GM21360 (cell line): ENCODE measurements at regions not wholly inside any gene's neighbourhood (a gene's known extent, or its start where the extent isn't known, plus 50 kb on each side); places are given as distances from the start of the nearest gene placed in this dataset.

ENCODE experiments used
- ATAC-seq: cut with Tn5 transposase; IDR thresholded peaks from one replicate; pipeline ENCODE4 v1.9.1; 2021; ENCODE audit warnings: mild to moderate bottlenecking, moderate library complexity; ENCODE audit not compliant: unreplicated experiment

DNA sequence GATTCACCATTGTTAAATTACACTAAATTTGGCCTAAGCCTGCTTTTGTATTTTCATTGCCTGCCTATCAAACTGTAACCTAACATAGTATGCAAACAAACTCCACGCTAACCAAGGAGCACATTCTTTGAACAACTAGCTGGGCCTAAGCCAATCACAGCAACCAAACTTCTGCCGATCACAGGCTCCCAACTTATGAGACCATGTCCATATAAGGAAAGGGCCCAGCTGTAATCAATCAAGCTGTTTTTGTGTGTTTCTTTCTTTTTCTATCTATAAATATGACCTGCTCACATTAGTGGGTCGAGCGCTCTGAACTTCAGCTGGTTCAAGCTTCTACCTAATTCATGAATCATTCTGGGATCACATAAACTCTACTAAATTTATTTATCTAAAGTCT is 473.6 kb downstream of the SI start:
- no peak for ATAC-seq

DNA sequence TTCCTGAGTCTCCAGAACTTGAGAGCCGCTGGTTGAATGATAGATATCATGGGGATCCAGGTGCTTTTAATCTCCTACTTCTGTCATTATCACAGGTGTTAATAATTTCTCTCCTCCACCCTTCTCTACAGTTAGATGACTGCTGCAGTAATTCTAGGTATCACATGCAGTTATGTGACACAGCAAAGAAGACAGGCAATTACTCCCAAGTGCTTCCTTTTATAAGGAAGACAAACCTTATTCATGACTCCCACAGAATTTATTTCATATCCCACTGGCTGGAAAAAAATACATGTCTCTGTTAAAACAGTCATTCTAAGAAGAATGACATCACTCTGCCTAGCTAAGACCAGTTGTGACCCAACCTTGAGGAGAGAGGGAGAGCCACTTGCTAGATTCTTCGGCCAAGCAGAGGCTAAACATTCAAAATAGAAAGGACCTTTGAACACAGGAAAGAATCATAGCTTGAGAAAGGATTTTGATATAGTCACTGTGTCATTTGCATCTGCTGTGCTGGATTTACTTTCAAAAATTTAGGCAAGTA is 500.6 kb downstream of the SI start:
- no peak for ATAC-seq

DNA sequence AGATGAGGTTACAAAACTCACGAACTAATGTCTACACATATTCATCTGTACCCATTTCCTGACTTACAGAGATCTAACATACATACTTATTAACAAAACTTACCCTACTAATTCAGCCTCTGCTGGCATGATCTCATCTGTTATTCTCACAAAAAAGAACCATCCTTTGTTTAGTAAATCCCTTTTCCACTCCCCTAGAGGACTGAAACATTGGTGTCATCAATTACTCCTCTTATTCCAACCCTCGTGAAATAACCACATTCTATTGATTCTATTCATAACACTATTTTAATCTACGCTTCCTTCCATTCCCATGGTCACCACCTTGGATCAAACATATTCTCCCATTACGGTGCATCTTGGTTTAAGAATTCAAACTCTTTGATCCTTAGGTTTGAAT is 505.9 kb downstream of the SI start:
- no peak for ATAC-seq

DNA sequence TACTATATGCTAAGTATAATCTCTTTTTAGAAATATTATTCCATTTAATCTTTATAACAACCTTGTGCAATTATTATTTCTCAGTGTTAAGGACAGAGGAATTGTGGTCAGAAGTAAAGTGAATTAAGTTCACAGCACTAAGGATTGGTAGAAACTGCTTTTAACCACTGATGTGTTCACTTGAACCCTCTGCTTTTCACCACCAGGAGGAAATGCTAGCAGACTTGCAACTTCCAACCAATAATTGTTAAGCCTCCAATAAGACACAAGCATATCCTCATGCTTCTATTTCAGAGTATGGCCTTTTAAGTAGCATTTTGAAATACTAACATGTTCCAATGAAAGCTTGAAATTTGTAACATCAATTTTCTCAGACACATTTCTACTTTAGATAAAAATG is 527.4 kb downstream of the SI start:
- ATAC-seq, result no peak

DNA sequence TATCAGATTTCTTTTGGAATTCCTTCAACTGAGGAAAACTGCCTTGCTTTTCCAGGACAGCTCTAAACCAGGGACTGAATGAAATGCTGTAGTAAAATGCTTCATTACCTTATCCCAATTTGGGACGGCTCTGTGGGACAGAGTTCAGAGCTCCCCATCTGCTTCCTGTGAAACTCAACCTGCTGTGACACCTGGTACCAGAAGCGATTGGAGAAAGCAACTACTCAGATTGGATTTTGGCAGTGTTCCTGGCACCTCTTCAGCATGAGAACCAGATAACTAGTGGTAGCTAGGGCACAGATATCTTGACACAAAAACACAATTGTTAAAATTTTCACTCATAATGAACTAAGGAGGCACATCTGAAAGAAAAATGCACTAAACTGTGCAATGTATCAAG is 539.1 kb downstream of the SI start:
- ATAC-seq, result no peak

DNA sequence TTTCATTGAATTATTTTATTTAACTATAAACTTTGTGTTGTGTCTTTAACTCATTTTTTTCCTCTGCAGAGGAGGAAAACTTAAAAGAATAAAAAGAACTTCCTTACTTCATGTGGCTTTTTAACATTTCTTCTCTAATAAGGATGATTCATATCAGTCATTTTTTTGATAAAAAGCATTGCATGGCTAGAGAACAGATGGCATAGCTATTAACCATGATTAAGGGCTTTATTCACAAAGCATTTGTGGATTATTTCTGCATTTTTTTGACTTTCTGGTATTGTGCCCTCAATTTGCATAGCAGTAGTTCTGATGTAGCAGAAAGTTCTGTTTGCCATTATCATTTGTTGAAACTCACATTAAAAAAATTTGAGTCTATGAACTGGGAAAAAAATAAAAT is 540.8 kb downstream of the SI start:
- ATAC-seq, result no peak

DNA sequence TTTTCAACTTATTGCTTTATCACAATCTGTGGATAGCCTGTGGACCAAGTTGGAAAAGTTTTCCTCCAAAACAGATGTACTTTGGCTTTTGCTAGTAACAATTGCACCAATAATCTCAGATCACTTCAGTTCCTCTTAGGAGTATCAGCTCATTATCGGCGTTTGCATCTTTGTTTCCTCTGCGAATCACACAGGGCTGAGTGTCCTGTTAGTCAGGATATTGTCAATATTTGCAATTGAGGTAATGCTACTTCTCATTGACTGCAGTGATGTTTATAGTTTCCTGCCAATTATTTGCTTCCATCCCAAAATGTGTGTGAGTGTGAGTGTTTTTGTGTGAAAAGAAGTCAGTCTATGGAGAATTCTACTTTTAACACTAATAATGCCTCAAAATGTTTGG is 545.0 kb downstream of the SI start:
- ATAC-seq, result no peak

DNA sequence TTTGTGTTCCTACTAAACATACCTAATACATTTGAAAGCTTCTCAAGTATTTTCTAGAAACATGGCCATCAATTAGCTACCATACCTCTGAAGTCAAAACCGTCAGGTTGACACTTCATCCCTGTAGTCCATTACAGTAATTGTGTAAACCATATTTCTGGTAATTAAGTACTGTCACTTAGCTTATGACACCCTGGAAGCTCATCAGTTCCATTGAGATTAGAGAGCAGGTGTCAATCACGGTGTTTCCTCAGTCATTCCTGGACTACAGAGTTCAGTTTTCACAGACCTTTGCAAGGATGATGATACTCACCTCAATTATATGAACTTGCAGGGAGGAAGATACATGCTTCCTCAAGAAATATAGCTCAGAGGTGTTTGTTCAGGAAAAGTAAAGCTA is 552.0 kb downstream of the SI start:
- no peak for ATAC-seq

DNA sequence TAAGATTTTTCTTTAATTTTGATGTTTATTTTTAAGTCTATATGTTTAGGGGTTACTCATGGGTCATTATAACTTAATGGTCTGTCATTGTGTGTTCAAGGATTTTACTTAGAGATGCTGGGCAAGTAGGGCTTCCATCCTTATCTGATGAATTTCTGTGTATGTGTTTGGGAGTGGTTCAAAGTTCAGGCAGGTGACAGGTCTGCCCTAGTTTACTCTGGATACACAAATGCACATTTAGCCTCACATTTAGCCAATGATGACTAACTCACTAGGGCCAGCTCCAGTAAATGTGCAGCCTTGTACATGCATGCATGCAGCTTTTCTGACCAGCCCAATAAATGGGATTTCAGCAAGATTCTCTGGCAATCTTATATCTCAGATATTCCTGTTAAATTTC is 554.1 kb downstream of the SI start:
- no peak for ATAC-seq

DNA sequence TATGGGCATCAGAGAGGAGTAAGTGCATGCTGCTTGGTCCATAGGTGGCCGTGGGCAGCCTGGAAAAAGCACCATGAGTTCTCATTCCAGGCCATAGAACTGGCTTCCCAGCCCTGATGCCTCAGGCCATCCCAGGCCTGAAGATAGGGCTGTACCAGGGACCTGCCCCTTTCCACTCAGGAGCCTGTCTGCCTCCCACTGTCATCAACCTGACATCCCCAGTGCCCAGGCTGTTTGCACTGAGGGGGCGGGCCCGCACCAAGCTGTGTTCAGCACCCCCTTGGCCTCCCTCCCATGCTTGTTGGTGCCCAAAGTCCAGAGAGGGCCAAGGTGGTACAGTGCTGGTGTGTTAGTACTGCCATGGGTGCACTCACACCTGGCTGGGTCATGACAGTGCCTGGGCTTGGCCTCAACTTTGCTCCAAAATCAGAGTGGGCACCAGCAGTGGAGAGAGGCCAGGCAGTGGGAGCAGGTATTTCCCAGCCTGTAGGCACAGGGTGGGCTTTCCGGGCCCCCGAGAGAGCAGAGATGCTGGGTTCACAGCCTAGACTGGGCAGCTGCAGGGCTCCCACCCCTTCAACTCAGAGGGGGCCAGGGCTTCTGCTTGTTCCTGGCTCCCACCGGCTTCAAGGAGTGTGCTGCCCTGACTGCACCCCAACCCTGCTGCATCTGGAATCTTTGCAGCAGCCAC is 556.1 kb downstream of the SI start:
- ATAC-seq, result no peak

DNA sequence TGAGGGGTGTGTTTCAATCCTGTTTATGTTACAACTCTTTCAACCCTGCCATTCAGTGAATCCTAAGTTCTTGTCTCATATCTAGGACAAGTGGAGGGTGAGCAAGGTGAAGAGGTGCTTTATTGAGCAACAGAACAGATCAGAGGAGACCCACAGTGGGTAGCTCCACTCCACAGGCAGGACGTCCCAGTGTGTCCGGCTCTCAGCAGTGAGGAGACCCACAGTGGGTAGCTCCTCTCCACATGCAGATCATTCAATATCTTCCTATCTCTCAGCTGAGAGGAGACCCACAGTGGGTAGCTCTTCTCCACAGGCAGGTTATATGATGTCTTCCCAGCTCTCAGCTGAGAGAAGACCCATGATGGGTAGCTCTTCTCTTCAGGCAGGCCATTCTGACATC is 556.7 kb downstream of the SI start:
- ATAC-seq, result no peak

DNA sequence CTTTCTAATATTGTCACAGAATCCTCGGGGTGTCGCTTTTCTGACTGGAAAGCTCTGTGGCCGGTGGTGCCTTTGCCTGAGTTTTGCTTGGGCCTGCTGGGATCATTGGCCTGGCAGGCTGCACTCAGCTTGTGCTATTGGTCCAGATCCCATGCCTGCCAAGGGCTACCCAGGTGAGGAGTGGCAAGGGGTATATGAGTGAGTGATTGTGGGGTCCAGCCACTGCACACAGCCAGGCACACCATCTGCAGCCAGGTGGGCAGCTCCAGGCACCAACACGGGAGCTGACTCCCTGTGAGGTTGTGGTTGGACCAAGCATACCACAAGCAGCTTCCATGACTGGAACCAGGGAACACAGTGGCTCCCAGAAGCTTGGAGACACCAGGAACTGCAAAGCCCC is 557.2 kb downstream of the SI start:
- no peak for ATAC-seq

DNA sequence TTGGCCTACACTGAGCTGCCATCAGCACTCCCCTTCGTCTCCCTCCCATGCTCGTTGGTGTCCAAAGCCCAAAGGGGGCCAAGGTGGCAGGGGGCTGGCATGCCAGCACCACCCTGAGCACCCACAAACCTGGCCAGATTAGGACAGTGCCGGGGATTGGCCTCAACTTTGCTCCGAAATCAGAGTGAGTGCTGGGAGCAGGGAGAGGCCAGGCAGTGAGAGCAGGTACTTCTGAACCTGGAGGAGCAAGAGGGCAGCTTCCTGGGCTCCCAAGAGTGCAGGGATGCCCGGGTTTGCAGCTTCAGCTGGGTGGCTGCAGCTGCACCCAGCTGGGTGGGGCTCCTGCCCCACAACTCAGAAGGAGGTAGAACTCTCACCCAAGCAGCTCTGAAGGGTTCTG is 563.0 kb downstream of the SI start:
- ATAC-seq, result no peak

DNA sequence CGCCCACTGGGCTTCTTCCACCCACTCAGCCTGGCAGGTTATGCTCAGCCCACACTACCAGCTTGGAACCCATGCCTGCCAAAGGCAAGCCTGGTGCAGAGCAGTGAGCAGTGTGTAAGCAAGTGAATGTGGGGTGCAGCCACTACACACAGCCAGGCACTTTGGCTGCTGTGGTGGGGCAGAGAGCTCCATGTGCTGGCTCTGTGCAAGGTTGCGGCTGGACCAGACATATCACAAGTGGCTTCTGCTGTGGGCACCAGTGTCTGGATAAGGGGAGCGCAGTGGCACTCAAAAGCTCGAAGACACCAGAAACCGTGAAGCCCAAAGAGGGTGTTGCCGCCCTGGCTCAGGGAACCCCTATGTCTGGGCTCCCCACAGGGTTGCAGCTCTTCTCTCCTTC is 563.7 kb downstream of the SI start:
- no peak for ATAC-seq

DNA sequence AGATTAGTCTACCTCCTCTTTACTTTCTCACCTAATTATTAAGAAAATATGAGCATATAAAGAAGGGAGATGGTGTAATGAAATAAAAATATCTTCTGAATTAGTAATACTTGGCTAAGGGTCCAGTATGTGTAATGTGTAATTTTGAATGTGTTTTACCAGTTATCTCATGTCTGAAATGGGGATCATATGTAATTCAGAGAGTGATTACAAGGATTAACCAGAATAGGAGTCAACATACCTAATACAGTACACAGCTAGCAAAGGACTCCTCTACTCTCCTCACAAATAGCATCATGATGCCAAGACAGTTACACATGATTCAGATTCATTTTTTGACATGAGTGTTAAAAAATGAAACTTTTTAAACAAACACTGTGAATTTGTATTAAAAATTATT is 570.4 kb downstream of the SI start:
- ATAC-seq, result no peak

DNA sequence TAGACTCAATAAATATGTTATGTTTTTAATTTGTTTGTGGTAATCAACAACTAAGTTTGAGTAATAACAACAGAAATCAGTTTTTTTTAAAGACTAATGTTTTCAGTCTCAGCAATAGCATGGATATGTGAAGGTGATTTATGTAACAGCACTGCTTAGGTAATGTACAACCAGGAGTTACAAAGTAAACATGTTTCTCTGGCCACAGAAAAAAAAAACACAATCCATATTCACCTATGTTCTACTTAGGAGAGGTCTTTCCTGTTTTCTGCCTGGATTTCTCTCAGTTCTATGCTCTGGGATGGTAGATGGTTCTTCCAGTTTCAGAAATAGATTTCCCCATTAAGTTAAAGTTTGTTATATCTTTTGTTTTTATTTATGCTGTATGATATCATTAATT is 579.4 kb downstream of the SI start:
- ATAC-seq, result no peak

DNA sequence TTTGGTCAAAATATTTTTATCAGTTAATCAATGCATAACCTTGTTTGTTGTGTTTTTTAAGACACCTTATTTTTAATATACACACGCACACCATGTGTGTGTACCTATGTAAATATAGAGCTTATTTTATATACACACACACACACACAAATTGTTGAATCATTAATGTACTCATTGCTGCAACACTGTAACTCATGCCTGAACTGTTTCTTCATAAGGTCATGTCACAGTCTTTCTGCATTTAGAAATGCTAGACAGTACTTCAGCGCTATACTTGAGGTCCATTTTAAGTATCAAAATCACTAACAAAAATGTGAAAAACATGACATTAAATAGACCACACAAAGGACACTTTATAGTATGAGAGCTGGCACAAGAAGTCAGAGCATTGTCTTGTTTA is 589.4 kb downstream of the SI start:
- no peak for ATAC-seq

DNA sequence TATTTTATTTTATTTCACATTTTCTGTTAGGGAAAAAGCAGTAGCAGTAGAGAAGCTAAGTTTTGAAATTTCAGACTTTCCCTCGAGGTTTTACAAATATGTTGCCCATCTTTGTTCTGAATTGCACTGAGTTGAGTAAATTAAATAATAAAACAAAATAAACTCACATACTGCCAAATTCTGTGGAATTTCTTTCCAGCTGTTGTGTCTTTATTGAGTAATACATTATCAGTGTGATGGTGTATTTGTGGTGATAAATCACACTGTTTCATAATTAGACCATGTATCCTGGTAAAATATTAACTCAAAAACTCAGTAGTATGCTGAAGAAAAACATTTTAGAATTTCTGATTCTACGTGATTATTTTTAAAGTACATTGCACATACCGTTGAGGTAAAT is 592.1 kb downstream of the SI start:
- no peak for ATAC-seq

DNA sequence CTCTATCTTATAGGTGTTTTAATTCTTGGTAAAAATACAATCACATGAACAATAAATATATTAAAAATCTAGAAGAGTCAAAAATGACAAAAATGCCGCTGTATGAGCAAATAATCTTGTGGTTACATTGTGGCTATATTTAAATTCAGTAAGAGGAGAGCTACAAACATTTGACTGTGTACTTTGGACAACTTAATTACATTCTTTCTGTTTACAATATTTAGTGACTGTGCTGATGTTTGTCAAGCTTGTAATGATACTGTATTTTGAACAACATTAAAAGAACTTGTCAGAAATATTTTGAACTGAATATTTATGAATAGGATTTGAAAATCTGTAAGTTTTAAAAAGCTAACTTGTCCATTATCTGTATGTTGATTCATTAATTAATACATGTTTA is 598.3 kb downstream of the SI start:
- ATAC-seq, result no peak

DNA sequence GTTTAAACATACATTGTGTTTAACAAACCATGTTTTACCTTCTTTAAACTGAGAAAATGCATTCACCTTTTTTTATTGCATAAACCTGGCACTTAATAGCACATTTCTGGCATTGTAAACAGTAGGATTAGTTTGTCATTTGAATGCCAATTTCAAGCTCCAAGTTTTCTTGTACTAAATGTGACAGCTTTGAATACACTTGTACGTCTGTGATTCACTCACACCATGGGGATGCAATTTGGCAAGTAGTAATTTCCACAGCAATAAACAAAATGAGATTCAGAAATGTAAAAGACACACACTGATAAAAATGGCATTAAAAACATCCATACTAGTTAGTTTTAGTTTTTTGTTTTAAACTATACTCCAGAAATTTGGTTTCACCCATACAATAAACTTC is 598.9 kb downstream of the SI start:
- no peak for ATAC-seq

DNA sequence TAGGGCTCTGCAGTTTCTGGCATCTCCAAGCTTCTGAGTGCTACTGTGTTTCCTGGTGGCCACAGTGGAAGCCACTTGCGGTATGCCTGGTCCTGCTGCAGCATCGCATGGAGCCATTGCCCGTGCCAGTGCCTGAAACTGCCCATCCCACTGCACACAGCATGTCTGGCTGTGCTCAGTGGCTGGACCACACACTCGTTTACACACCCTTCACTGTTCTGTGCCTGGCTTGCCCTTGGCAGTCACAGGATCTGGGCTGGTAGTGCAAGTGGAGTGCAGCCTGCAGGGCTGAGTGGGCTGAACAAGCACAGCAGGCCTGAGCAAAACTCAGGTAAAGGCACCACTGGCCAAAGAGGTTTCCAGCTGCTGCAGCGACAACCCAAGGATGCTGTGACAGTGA is 600.0 kb downstream of the SI start:
- no peak for ATAC-seq

DNA sequence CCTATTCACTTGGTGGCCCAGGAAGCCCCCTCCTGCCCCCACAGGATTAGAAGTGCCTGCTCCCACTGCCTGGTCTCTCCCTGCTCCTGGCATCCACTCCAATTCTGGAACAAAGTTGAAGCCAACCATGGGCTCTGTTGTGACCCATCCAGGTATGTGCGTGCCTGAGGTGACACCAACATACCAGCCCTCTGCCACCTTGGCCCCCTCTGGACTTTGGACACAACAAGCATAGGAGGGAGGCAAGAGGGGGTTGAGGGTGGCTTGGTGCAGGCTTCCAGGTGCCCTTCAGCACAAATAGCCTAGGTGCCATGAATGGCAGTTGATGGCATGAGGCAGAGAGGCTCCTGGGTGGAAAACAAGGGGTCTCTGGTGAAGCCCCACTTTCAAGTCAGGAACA is 600.9 kb downstream of the SI start:
- no peak for ATAC-seq

DNA sequence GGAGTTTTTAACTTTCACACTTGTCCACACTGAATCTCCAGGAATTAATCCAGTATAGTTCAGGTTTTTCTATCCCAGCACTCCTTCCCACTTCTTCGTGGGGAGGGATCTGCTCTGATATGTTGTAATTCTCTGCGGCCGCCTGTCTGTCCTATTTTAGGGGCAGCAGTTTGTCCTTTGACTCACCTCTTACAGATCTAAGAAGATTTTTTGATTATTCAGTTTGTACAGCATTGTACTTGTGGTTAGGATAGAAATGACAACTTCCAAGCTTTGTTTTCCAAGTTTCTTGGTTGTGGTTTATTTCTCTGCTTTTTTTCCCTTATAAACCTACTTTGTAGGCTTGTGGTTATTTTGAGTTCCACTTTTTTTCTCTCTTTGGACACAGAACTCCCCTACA is 601.7 kb downstream of the SI start:
- no peak for ATAC-seq
